ENCODE measurements at regions not wholly inside any gene's neighbourhood (a gene's known extent, or its start where the extent isn't known, plus 50 kb on each side); places are given as distances from the start of the nearest gene placed in this dataset.
A peak's percentile ranks its signal among the peaks of the same experiment; 100 is the strongest.
"Not testable (repeated sequence)": the region's sequence is repeated elsewhere in the genome, so short reads cannot be mapped to it uniquely, and the experiment has no call there.

GRCh38 chr10:38364073-38364472, 269.9 kb downstream of the ZNF37A start:
- not testable (repeated sequence) for DNase-seq

GRCh38 chr10:38365917-38366316, 271.8 kb downstream of the ZNF37A start:
- DNase-seq, result peak; percentile 21 to 40

GRCh38 chr10:38383800-38384199, 289.7 kb downstream of the ZNF37A start:
- DNase-seq, result not testable (repeated sequence)

- DNase-seq, result not testable (repeated sequence)
Observed at GRCh38 chr10:38386869-38387268, 292.7 kb downstream of the ZNF37A start.

- not testable (repeated sequence) for DNase-seq
Observed at GRCh38 chr10:38390725-38391124, 296.6 kb downstream of the ZNF37A start.

GRCh38 chr10:38395465-38395864, 301.3 kb downstream of the ZNF37A start:
- not testable (repeated sequence) for DNase-seq

GRCh38 chr10:38396178-38396954, 302.2 kb downstream of the ZNF37A start:
- not testable (repeated sequence) for DNase-seq

- DNase-seq, result not testable (repeated sequence)
Observed at GRCh38 chr10:38401565-38401964, 307.4 kb downstream of the ZNF37A start.

- DNase-seq, result peak; percentile 87 to 88
Observed at GRCh38 chr10:38402442-38403346, 308.6 kb downstream of the ZNF37A start.

GRCh38 chr10:38403347-38404117, 309.4 kb downstream of the ZNF37A start:
- DNase-seq, result not testable (repeated sequence)

GRCh38 chr10:38423634-38424033, 329.5 kb downstream of the ZNF37A start:
- not testable (repeated sequence) for DNase-seq

- DNase-seq, result not testable (repeated sequence)
Observed at GRCh38 chr10:38430242-38430641, 336.1 kb downstream of the ZNF37A start.

GRCh38 chr10:38437359-38437758, 343.2 kb downstream of the ZNF37A start:
- DNase-seq, result not testable (repeated sequence)

GRCh38 chr10:38448614-38449355, 354.6 kb downstream of the ZNF37A start:
- not testable (repeated sequence) for DNase-seq

- not testable (repeated sequence) for DNase-seq
Observed at GRCh38 chr10:38449618-38450017, 355.5 kb downstream of the ZNF37A start.

GRCh38 chr10:38450372-38451057, 356.4 kb downstream of the ZNF37A start:
- DNase-seq, result not testable (repeated sequence)

- not testable (repeated sequence) for DNase-seq
Observed at GRCh38 chr10:38451306-38451967, 357.3 kb downstream of the ZNF37A start.
